H9 (cell line): ENCODE measurements at regions not wholly inside any gene's neighbourhood (a gene's known extent, or its start where the extent isn't known, plus 50 kb on each side); places are given as distances from the start of the nearest gene placed in this dataset.

Experiments used
- DNase-seq: peaks from one replicate; pipeline ENCODE4 v3.0.0-alpha.2; 2017
- H2AFZ ChIP-seq: one replicate; pipeline ENCODE4 v1.6.1; 2013; ENCODE audit warnings: mild to moderate bottlenecking, low read length, control low read depth, moderate library complexity
- H2AK5ac ChIP-seq: 2 replicates; pipeline ENCODE4 v1.6.1; 2013; ENCODE audit warnings: low read length, control low read depth, mixed read lengths; ENCODE audit not compliant: insufficient read length
- H2BK120ac ChIP-seq: one replicate; pipeline ENCODE4 v1.6.1; 2013; ENCODE audit warnings: low read depth, mild to moderate bottlenecking, low read length, control low read depth, inconsistent platforms; ENCODE audit not compliant: poor library complexity, severe bottlenecking
- H2BK12ac ChIP-seq: 2 replicates; pipeline ENCODE4 v1.6.1; 2013; ENCODE audit warnings: low read length, control low read depth, mixed read lengths, low read depth; ENCODE audit not compliant: insufficient read length
- H2BK15ac ChIP-seq: 2 replicates; pipeline ENCODE4 v1.6.1; 2013; ENCODE audit warnings: low read depth, low read length, control low read depth
- H2BK20ac ChIP-seq: one replicate; pipeline ENCODE4 v1.6.1; 2013; ENCODE audit warnings: low read depth, mild to moderate bottlenecking, low read length, control low read depth, inconsistent platforms; ENCODE audit not compliant: poor library complexity, severe bottlenecking
- H2BK5ac ChIP-seq: 2 replicates; pipeline ENCODE4 v1.6.1; 2013; ENCODE audit warnings: low read length, control low read depth, mixed read lengths; ENCODE audit not compliant: insufficient read length
- H3K14ac ChIP-seq: 2 replicates; pipeline ENCODE4 v1.6.1; 2013; ENCODE audit warnings: low read length, control low read depth; ENCODE audit not compliant: insufficient read depth
- H3K18ac ChIP-seq: 2 replicates; pipeline ENCODE4 v1.6.1; 2013; ENCODE audit warnings: low read depth, mild to moderate bottlenecking, mixed read lengths, low read length, control low read depth; ENCODE audit not compliant: insufficient read length
- H3K23ac ChIP-seq: 2 replicates; pipeline ENCODE4 v1.6.1; 2013; ENCODE audit warnings: low read length, control low read depth, mixed read lengths, low read depth; ENCODE audit not compliant: insufficient read length
- H3K23me2 ChIP-seq: 2 replicates; pipeline ENCODE4 v1.6.1; 2013; ENCODE audit warnings: low read depth, mild to moderate bottlenecking, mixed read lengths, low read length, control low read depth; ENCODE audit not compliant: insufficient read length, poor library complexity, severe bottlenecking
- H3K27ac ChIP-seq: 2 replicates; pipeline ENCODE4 v1.5.1; 2013; ENCODE audit warnings: low read length, control low read depth, mixed read lengths, low read depth; ENCODE audit not compliant: insufficient read length
- H3K27me3 ChIP-seq: 2 replicates; pipeline ENCODE4 v1.6.1; 2013; ENCODE audit warnings: low read length, control low read depth, inconsistent platforms; ENCODE audit not compliant: insufficient read depth
- H3K4ac ChIP-seq: 2 replicates; pipeline ENCODE4 v1.6.1; 2013; ENCODE audit warnings: low read depth, mild to moderate bottlenecking, control low read depth, inconsistent platforms, low read length, moderate library complexity
- H3K4me1 ChIP-seq: 2 replicates; pipeline ENCODE4 v1.6.1; 2013; ENCODE audit warnings: low read length, control low read depth, inconsistent platforms; ENCODE audit not compliant: insufficient read depth
- H3K4me2 ChIP-seq: 2 replicates; pipeline ENCODE4 v1.6.1; 2013; ENCODE audit warnings: low read length, control low read depth, mixed read lengths; ENCODE audit not compliant: insufficient read length, insufficient read depth
- H3K56ac ChIP-seq: 2 replicates; pipeline ENCODE4 v1.6.1; 2013; ENCODE audit warnings: low read depth, mild to moderate bottlenecking, mixed read lengths, low read length, control low read depth; ENCODE audit not compliant: insufficient read length
- H3K79me1 ChIP-seq: 2 replicates; pipeline ENCODE4 v1.6.1; 2013; ENCODE audit warnings: low read depth, mild to moderate bottlenecking, moderate library complexity, low read length, control low read depth, inconsistent platforms; ENCODE audit not compliant: insufficient read depth, poor library complexity, severe bottlenecking
- H3K79me2 ChIP-seq: 2 replicates; pipeline ENCODE4 v1.6.1; 2013; ENCODE audit warnings: low read length, control low read depth, inconsistent platforms; ENCODE audit not compliant: insufficient read depth
- H3K9ac ChIP-seq: 2 replicates; pipeline ENCODE4 v1.6.1; 2013; ENCODE audit warnings: low read length, control low read depth, mixed read lengths; ENCODE audit not compliant: insufficient read length; ENCODE audit errors: extremely low read depth
- H3K9me3 ChIP-seq: one replicate; pipeline ENCODE4 v1.6.1; 2013; ENCODE audit warnings: low read depth, low read length, inconsistent platforms; ENCODE audit not compliant: control insufficient read depth
- H3T11ph ChIP-seq: one replicate; pipeline ENCODE4 v1.6.1; 2013; ENCODE audit warnings: mild to moderate bottlenecking, low read length, control low read depth, inconsistent platforms
- H4K20me1 ChIP-seq: one replicate; pipeline ENCODE4 v1.6.1; 2013; ENCODE audit not compliant: control insufficient read depth, insufficient read length, insufficient read depth
- H4K5ac ChIP-seq: 2 replicates; pipeline ENCODE4 v1.6.1; 2013; ENCODE audit warnings: low read depth, mild to moderate bottlenecking, mixed read lengths, low read length, control low read depth; ENCODE audit not compliant: insufficient read length
- H4K8ac ChIP-seq: replicated peaks from 2 replicates; pipeline ENCODE4 v1.6.1; 2013; ENCODE audit warnings: low read length, control low read depth, mixed read lengths, low read depth; ENCODE audit not compliant: insufficient read length
- H4K91ac ChIP-seq: 2 replicates; pipeline ENCODE4 v1.6.1; 2013; ENCODE audit warnings: low read depth, mild to moderate bottlenecking, moderate library complexity, mixed read lengths, low read length, control low read depth; ENCODE audit not compliant: insufficient read length
- H3K27ac Mint-ChIP-seq, 3 experiments: 2 replicates in 2 of 3; 3 replicates in 1 of 3; pipeline ENCODE4 v1.8.0; 2020 to 2021; ENCODE audit warnings: mixed read lengths in 3 of 3, mild to moderate bottlenecking in 1 of 3, moderate library complexity in 1 of 3
- H3K27me3 Mint-ChIP-seq: 2 replicates; pipeline ENCODE4 v1.8.0; 2021; ENCODE audit warnings: low read depth, mild to moderate bottlenecking, moderate library complexity, mixed read lengths
- H3K36me3 Mint-ChIP-seq, 3 experiments: 2 replicates in 2 of 3; 3 replicates in 1 of 3; pipeline ENCODE4 v1.8.0; 2020 to 2021; ENCODE audit warnings: low read depth in 3 of 3, mixed read lengths in 3 of 3; ENCODE audit not compliant: insufficient read depth in 1 of 3
- H3K4me1 Mint-ChIP-seq, 2 experiments: 2 replicates each; pipeline ENCODE4 v1.8.0; 2020; ENCODE audit warnings: mixed read lengths in 2 of 2
- H3K4me3 Mint-ChIP-seq, 2 experiments: 2 replicates in 1 of 2; 3 replicates in 1 of 2; pipeline ENCODE4 v1.8.0; 2020 to 2021; ENCODE audit warnings: mild to moderate bottlenecking in 2 of 2, mixed read lengths in 2 of 2, moderate library complexity in 1 of 2
- H3K9me3 Mint-ChIP-seq, 2 experiments: 2 replicates in 1 of 2; 3 replicates in 1 of 2; pipeline ENCODE4 v1.8.0; 2020; ENCODE audit warnings: mild to moderate bottlenecking in 2 of 2, mixed read lengths in 2 of 2, moderate library complexity in 1 of 2
- WGBS: extraction: QIAGEN DNeasy Blood & Tissue Kit; methylation state at CpG from one replicate; pipeline ENCODE4 v1.1.7; 2013; ENCODE audit warnings: missing lambda C conversion rate, low lambda C conversion rate, mixed read lengths; ENCODE audit not compliant: insufficient read length; ENCODE audit errors: extremely low coverage; 5-methylcytosine and 5-hydroxymethylcytosine counted together
- TF ChIP-seq, protein P1 (sequence below): fragments of 200-600 bp; sonication (generic); conservative IDR thresholded peaks from 3 replicates; pipeline ENCODE4 v1.8.0; 2021; ENCODE audit warnings: antibody characterized with exemption, mild to moderate bottlenecking

DNA sequence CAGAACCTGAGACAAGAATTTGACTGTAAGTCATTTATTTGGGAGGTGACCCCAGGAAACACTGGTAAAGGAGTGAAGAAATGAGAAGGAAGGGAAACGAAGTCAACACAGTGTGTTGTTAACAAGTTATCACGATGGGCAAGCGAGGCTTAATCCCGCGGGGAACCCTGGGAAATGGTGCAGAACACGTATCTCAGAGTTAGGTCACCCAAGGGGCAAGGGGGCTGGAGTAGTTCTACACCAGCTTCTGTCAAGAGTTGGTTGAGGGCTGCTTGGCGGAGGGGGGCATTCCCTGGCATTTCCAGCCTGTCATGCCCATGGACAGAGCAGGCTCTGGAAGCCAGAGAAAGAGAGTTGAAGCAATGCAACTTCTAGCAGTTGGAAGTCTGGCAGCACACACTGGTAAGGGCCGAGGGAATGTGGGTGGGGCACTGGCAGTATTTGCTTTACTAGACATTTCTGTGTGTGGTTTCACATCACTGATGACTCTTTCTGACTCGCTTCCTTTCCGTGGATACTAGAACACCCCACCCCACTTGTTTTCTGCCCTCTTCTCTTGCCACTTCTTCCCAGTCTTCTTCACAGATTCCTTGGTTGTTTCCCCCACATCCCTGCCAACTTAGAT, 52.2 kb upstream of the ADGRG2 start:
- H3K4me2 ChIP-seq, result no peak overlapping the region
- H3K9me3 Mint-ChIP-seq, result peaks cover 53 to 66% of the 10 kb centered on the region in 2 experiments
- no peak overlapping the region; a peak in 1 of 5 replicates for H3K4me3 Mint-ChIP-seq
- H3K36me3 Mint-ChIP-seq, result peaks cover 0 to 2% (median 0%) of the 10 kb centered on the region in 3 experiments; a peak in 1 of 7 replicates
- no peaks in the 10 kb centered on the region for H3K4me1 ChIP-seq
- H2AFZ ChIP-seq, result no peak overlapping the region
- no CpG with 5 or more reads among the region's 10 CpGs for WGBS
- H3K14ac ChIP-seq, result no peak overlapping the region
- no peak overlapping the region for H2BK12ac ChIP-seq
- no peak overlapping the region for H3K4ac ChIP-seq
- H3K23me2 ChIP-seq, result no peaks in the 10 kb centered on the region
- H2BK120ac ChIP-seq, result no peak overlapping the region
- H3T11ph ChIP-seq, result no peak overlapping the region
- no peak overlapping the region for H3K27ac ChIP-seq
- no peak overlapping the region for H4K5ac ChIP-seq
- no peak overlapping the region for H2AK5ac ChIP-seq
- H3K27ac Mint-ChIP-seq, result no peak overlapping the region
- H2BK5ac ChIP-seq, result no peak overlapping the region
- no peak overlapping the region for H2BK20ac ChIP-seq
- H3K56ac ChIP-seq, result no peak overlapping the region
- H3K23ac ChIP-seq, result no peak overlapping the region
- H4K20me1 ChIP-seq, result no peaks in the 10 kb centered on the region
- peaks cover under 1% of the 10 kb centered on the region for H3K9me3 ChIP-seq
- no peaks in the 10 kb centered on the region for H3K27me3 ChIP-seq
- no peak overlapping the region for H3K18ac ChIP-seq
- no peak overlapping the region for H4K91ac ChIP-seq
- H3K79me2 ChIP-seq, result no peaks in the 10 kb centered on the region
- TF ChIP-seq, protein P1, sequence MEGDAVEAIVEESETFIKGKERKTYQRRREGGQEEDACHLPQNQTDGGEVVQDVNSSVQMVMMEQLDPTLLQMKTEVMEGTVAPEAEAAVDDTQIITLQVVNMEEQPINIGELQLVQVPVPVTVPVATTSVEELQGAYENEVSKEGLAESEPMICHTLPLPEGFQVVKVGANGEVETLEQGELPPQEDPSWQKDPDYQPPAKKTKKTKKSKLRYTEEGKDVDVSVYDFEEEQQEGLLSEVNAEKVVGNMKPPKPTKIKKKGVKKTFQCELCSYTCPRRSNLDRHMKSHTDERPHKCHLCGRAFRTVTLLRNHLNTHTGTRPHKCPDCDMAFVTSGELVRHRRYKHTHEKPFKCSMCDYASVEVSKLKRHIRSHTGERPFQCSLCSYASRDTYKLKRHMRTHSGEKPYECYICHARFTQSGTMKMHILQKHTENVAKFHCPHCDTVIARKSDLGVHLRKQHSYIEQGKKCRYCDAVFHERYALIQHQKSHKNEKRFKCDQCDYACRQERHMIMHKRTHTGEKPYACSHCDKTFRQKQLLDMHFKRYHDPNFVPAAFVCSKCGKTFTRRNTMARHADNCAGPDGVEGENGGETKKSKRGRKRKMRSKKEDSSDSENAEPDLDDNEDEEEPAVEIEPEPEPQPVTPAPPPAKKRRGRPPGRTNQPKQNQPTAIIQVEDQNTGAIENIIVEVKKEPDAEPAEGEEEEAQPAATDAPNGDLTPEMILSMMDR, result no peak
- no peaks in the 10 kb centered on the region; the same call in none of the 2 replicates for H3K27me3 Mint-ChIP-seq
- H3K9ac ChIP-seq, result no peak overlapping the region
- no peak for DNase-seq
- no peaks in the 10 kb centered on the region for H3K4me1 Mint-ChIP-seq
- H2BK15ac ChIP-seq, result no peak overlapping the region
- H3K79me1 ChIP-seq, result no peaks in the 10 kb centered on the region
- no peak overlapping the region for H4K8ac ChIP-seq
